ENCODE measurements at regions not wholly inside any gene's neighbourhood (a gene's known extent, or its start where the extent isn't known, plus 50 kb on each side); places are given as distances from the start of the nearest gene placed in this dataset.

- TF ChIP-seq CTCF (IDR thresholded peaks at IDR 0.05; ENCODE audit: low read depth, low read length) (no peak), POLR2A (IDR thresholded peaks at IDR 0.05; ENCODE audit: extremely low read depth, insufficient read length) (no peak), MAX (IDR thresholded peaks at IDR 0.05; ENCODE audit: low read depth, low read length) (no peak)
Measured at GRCh38 chr7:85565276-85565675, 378.4 kb upstream of the SEMA3D start.

All from NB4 (cell line).